ENCODE measurements at regions not wholly inside any gene's neighbourhood (a gene's known extent, or its start where the extent isn't known, plus 50 kb on each side); places are given as distances from the start of the nearest gene placed in this dataset.
"Not testable (repeated sequence)": the region's sequence is repeated elsewhere in the genome, so short reads cannot be mapped to it uniquely, and the experiment has no call there.

DNA sequence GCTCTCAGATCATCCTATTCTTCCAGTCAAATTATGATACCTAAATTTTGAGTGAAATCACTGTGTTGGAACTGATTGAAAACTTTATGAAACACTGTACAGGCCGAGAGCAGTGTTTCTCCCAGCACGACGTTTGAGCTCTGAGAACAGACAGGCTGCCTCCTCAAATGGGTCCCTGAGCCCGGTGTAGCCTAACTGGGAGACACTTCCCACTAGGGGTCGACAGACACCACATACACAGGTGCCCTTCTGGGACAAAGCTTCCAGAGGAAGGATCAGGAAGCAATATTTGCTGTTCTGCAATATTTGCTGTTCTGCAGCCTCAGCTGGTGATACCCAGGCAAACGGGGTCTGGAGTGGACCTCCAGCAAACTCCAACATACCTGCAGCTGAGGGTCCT is 392.5 kb upstream of the PBX1 start:
- H3K4me3 ChIP-seq (ENCODE audit: low read depth, low read length); H3K9me3 Mint-ChIP-seq (ENCODE audit: unreplicated experiment); BruUV-seq (replicated peaks); H3K4me1 Mint-ChIP-seq (ENCODE audit: low read depth, unreplicated experiment); POLR2A ChIA-PET; H3K27me3 ChIP-seq (replicated peaks; ENCODE audit: control insufficient read depth, insufficient read depth, low read length); H3K36me3 ChIP-seq (ENCODE audit: control insufficient read depth, insufficient read depth, low read length); H3K36me3 Mint-ChIP-seq (ENCODE audit: insufficient read depth, unreplicated experiment); H3K4me1 ChIP-seq; H3K27ac Mint-ChIP-seq (ENCODE audit: unreplicated experiment); H3K4me3 Mint-ChIP-seq (ENCODE audit: unreplicated experiment); H3K9me3 ChIP-seq: not testable (repeated sequence)
- H3K27me3 Mint-ChIP-seq (ENCODE audit: insufficient read depth, unreplicated experiment), result peaks cover 14% of the 10 kb centered on the region
- CTCF ChIA-PET, result interaction anchor here (0.6 to 1.4 kb wide), 3 partner anchors 73 to 436 kb away, joined by 3 to 7 read pairs (median 4); no protein-coding TSS in a partner anchor
- intact Hi-C loops (cut with micrococcal nuclease; ENCODE audit: unreplicated experiment), result loop anchor here (1.0 to 5.0 kb wide), 3 partner anchors 621 to 906 kb away; no protein-coding TSS in a partner anchor
- peak; percentile 53 to 59 for DNase-seq
- TF ChIP-seq CTCF (IDR thresholded peaks at IDR 0.05; ENCODE audit: insufficient read depth in 1 of 2, low read depth in 1 of 2, low read length in 1 of 2, severe bottlenecking in 1 of 2, unreplicated experiment in 1 of 2), result peak; percentile 24 to 54

- no peak for TF ChIP-seq CTCF (IDR thresholded peaks at IDR 0.05; ENCODE audit: insufficient read depth in 1 of 2, low read depth in 1 of 2, low read length in 1 of 2, severe bottlenecking in 1 of 2, unreplicated experiment in 1 of 2)
- no peaks in the 10 kb centered on the region for H3K4me1 Mint-ChIP-seq (ENCODE audit: low read depth, unreplicated experiment)
- intact Hi-C loops (cut with micrococcal nuclease; ENCODE audit: unreplicated experiment), result no loop called here
- DNase-seq, result no peak
- no peak overlapping the region for H3K27ac Mint-ChIP-seq (ENCODE audit: unreplicated experiment)
- Histone ChIP-seq H3K4me3 (ENCODE audit: low read depth, low read length) (no peak overlapping the region), H3K4me1 (no peaks in the 10 kb centered on the region), H3K27me3 (replicated peaks; ENCODE audit: control insufficient read depth, insufficient read depth, low read length) (no peaks in the 10 kb centered on the region), H3K36me3 (ENCODE audit: control insufficient read depth, insufficient read depth, low read length) (no peaks in the 10 kb centered on the region), H3K9me3 (no peaks in the 10 kb centered on the region)
- no TSS peak for BruUV-seq (replicated peaks)
- H3K9me3 Mint-ChIP-seq (ENCODE audit: unreplicated experiment), result no peaks in the 10 kb centered on the region
- peaks cover 6% of the 10 kb centered on the region for H3K27me3 Mint-ChIP-seq (ENCODE audit: insufficient read depth, unreplicated experiment)
- CTCF ChIA-PET, result no interaction called here
- H3K36me3 Mint-ChIP-seq (ENCODE audit: insufficient read depth, unreplicated experiment), result no peaks in the 10 kb centered on the region
- POLR2A ChIA-PET, result no interaction called here
- no peak overlapping the region for H3K4me3 Mint-ChIP-seq (ENCODE audit: unreplicated experiment)
Measured at GRCh38 chr1:164177118-164177517, 381.9 kb upstream of the PBX1 start.

DNA sequence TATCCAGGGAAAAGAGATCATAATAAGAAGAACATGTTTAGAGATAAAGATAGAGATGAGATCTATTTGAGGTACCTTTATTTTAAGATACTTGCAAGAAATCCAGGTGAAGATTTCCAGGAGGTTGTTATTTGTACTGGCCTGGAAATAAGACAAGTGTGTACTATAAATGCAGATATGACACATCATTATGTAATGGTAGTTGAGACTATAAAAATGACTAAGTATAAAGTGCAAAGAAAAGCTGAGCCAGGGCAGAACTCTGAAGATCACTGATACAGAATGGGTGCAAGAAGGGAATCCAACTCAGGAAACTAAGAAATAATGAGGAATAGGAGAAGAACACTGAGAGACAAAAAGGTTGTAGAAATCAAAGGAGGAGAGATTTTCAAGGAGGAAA is 378.2 kb upstream of the PBX1 start:
- H3K27me3 Mint-ChIP-seq (ENCODE audit: insufficient read depth, unreplicated experiment), result peaks cover 12% of the 10 kb centered on the region
- H3K27ac Mint-ChIP-seq (ENCODE audit: unreplicated experiment), result no peak overlapping the region
- Histone ChIP-seq H3K9me3 (no peaks in the 10 kb centered on the region), H3K27me3 (replicated peaks; ENCODE audit: control insufficient read depth, insufficient read depth, low read length) (no peaks in the 10 kb centered on the region), H3K4me3 (ENCODE audit: low read depth, low read length) (no peak overlapping the region), H3K36me3 (ENCODE audit: control insufficient read depth, insufficient read depth, low read length) (no peaks in the 10 kb centered on the region), H3K4me1 (no peaks in the 10 kb centered on the region)
- no peak overlapping the region for H3K4me3 Mint-ChIP-seq (ENCODE audit: unreplicated experiment)
- DNase-seq, result no peak
- BruUV-seq (replicated peaks), result no TSS peak
- no peaks in the 10 kb centered on the region for H3K4me1 Mint-ChIP-seq (ENCODE audit: low read depth, unreplicated experiment)
- no peak for TF ChIP-seq CTCF (IDR thresholded peaks at IDR 0.05; ENCODE audit: insufficient read depth in 1 of 2, low read depth in 1 of 2, low read length in 1 of 2, severe bottlenecking in 1 of 2, unreplicated experiment in 1 of 2)
- H3K36me3 Mint-ChIP-seq (ENCODE audit: insufficient read depth, unreplicated experiment), result no peaks in the 10 kb centered on the region
- H3K9me3 Mint-ChIP-seq (ENCODE audit: unreplicated experiment), result no peaks in the 10 kb centered on the region
- intact Hi-C loops (cut with micrococcal nuclease; ENCODE audit: unreplicated experiment), result no loop called here
- ChIA-PET POLR2A (no interaction called here), CTCF (no interaction called here)
